ENCODE measurements at regions not wholly inside any gene's neighbourhood (a gene's known extent, or its start where the extent isn't known, plus 50 kb on each side); places are given as distances from the start of the nearest gene placed in this dataset.

DNA sequence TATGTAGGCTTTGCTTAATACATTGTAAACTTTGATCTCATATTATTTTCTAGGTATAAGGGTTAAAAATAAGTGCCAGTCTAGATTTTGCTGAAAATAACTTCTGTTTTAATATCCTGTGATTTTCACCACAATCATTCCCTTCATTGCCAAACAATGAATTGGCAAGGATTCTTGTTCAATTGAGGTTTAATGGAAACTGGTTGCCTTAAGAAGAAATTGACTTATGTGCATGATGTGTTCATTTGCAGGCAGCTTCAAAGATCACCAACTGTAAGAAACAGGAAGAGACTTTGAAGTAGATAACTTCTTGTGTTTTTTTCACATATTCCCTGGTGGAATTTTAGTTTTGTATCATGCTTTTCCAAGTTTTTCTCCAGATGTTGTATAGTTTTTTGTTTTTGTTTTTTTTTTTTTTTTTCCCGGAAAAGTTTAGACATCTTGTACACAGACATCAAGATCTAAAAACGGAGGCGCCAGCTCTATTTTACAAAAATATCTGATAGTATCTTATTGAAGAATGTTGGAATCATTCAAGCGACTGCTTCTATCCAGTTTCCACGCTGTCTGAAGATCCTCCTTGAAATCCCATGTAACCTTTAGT is 108.3 kb downstream of the POSTN start:
- DNase-seq (ENCODE audit: low read depth, low spot score) = no peak
- H3K9me3 ChIP-seq (ENCODE audit: control insufficient read depth, insufficient read depth, low read length) = no peaks in the 10 kb centered on the region
- no peak overlapping the region for H3K4me3 ChIP-seq (ENCODE audit: low read length)
- WGBS (ENCODE audit: insufficient coverage, insufficient read length) = no CpG with 5 or more reads among the region's 5 CpGs
- no peaks in the 10 kb centered on the region for H3K36me3 ChIP-seq (ENCODE audit: control insufficient read depth, insufficient read depth, low read length)
- no peak overlapping the region for H3K27ac ChIP-seq (ENCODE audit: low read length)
- no peaks in the 10 kb centered on the region for H3K27me3 ChIP-seq (ENCODE audit: control insufficient read depth, insufficient read depth, low read length)
- H3K4me1 ChIP-seq (ENCODE audit: control insufficient read depth, insufficient read depth, low read length) = no peaks in the 10 kb centered on the region

DNA sequence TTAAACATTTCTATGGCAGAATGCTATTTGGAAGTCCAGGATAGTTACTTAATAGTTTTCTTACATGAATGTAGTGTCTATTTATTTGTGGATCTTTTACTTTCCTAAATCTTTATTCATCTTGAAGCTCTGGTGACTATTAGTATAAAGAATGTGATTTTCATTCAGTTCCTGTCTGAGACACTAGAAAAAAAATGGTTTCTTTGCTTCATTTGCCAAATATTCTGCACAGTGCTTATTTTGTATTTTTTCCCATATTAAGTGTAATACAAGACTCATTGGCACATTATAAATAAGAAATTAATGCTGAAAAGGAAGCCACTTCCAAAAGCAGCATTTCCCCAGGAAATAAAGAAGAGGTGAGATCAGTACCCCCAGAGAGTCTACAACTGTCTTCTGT is 109.8 kb downstream of the POSTN start:
- no peaks in the 10 kb centered on the region for H3K36me3 ChIP-seq (ENCODE audit: control insufficient read depth, insufficient read depth, low read length)
- H3K27ac ChIP-seq (ENCODE audit: low read length) = no peak overlapping the region
- no peak for DNase-seq (ENCODE audit: low read depth, low spot score)
- H3K27me3 ChIP-seq (ENCODE audit: control insufficient read depth, insufficient read depth, low read length) = no peaks in the 10 kb centered on the region
- no peaks in the 10 kb centered on the region for H3K4me1 ChIP-seq (ENCODE audit: control insufficient read depth, insufficient read depth, low read length)
- H3K4me3 ChIP-seq (ENCODE audit: low read length) = no peak overlapping the region
- no peaks in the 10 kb centered on the region for H3K9me3 ChIP-seq (ENCODE audit: control insufficient read depth, insufficient read depth, low read length)

DNA sequence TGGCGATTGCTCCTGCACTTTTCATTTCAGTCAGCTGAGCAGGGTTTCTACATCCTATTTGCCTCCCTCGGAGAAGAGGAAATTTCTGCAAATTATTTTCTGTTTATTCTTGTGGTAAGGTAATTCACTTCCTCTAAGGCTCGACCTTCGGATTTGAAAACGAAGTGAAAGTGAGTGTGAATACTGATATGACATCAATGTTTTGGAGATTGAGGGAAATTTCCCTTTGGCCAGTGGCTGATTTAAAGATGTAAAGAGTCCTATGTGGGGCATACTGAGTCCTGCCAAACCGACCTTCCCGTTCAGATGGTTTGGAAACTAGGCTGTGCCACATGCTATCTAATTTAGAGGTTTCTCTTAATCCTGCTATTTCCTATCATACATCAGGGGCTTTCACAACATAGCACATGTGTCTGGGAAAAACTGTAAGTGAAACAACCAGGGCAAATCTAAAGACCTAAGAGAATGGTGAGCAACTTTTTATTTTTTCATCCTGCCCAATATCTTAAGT is 112.3 kb downstream of the POSTN start:
- no CpG with 5 or more reads among the region's 7 CpGs for WGBS (ENCODE audit: insufficient coverage, insufficient read length)
- Histone ChIP-seq H3K4me3 (ENCODE audit: low read length) (no peak overlapping the region), H3K9me3 (ENCODE audit: control insufficient read depth, insufficient read depth, low read length) (no peaks in the 10 kb centered on the region), H3K27me3 (ENCODE audit: control insufficient read depth, insufficient read depth, low read length) (no peaks in the 10 kb centered on the region), H3K27ac (ENCODE audit: low read length) (no peak overlapping the region), H3K36me3 (ENCODE audit: control insufficient read depth, insufficient read depth, low read length) (no peaks in the 10 kb centered on the region), H3K4me1 (ENCODE audit: control insufficient read depth, insufficient read depth, low read length) (no peaks in the 10 kb centered on the region)
- no peak for DNase-seq (ENCODE audit: low read depth, low spot score)

DNA sequence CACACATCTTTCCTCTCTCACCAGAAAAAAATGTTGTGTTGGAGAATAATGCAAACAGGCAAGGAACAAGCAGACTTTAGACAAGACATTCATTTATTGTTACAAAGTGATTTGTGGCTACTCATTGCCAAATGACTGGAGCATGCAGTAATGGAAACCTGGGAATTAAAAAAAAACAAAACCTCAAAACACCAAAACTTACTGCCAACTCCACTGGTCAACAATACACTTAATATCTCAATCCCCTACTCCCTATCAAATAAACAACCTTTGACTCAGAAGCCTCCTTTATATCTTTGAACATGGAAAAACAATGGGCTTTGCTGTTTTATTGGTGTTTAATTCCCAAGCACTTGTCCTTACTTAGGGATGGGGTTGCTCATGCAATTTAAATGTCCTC is 112.8 kb downstream of the POSTN start:
- Histone ChIP-seq H3K36me3 (ENCODE audit: control insufficient read depth, insufficient read depth, low read length) (no peaks in the 10 kb centered on the region), H3K4me1 (ENCODE audit: control insufficient read depth, insufficient read depth, low read length) (no peaks in the 10 kb centered on the region)
- no peak for DNase-seq (ENCODE audit: low read depth, low spot score)

DNA sequence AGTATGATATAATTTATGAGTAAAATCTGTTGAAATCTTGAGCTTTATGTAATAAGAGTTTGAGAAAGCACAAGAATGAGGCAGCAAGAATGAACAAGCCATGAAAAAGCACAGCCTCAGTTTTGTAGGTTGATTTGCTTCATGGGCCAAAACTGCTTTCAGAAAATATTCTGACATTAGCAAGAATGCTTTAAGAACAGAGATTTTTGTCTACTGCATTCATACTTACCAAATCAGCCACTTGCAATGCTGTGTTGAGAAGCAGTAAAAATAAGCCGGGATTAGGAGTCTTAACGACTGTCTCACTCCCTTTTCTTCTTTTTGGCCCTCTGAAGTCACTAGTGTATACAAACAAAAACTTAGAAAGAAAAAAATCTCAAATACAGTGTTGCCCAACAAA is 114.5 kb downstream of the POSTN start:
- Histone ChIP-seq H3K36me3 (ENCODE audit: control insufficient read depth, insufficient read depth, low read length) (no peaks in the 10 kb centered on the region), H3K27ac (ENCODE audit: low read length) (no peak overlapping the region), H3K9me3 (ENCODE audit: control insufficient read depth, insufficient read depth, low read length) (no peaks in the 10 kb centered on the region), H3K27me3 (ENCODE audit: control insufficient read depth, insufficient read depth, low read length) (no peaks in the 10 kb centered on the region), H3K4me3 (ENCODE audit: low read length) (no peak overlapping the region), H3K4me1 (ENCODE audit: control insufficient read depth, insufficient read depth, low read length) (no peaks in the 10 kb centered on the region)
- WGBS (ENCODE audit: insufficient coverage, insufficient read length) = no CpG with 5 or more reads among the region's 2 CpGs
- no peak for DNase-seq (ENCODE audit: low read depth, low spot score)

More for the DNA sequence above, 112.8 kb downstream of the POSTN start:
- H3K27me3 ChIP-seq (ENCODE audit: control insufficient read depth, insufficient read depth, low read length) = no peaks in the 10 kb centered on the region
- no peaks in the 10 kb centered on the region for H3K9me3 ChIP-seq (ENCODE audit: control insufficient read depth, insufficient read depth, low read length)
- H3K27ac ChIP-seq (ENCODE audit: low read length) = no peak overlapping the region
- no peak overlapping the region for H3K4me3 ChIP-seq (ENCODE audit: low read length)

DNA sequence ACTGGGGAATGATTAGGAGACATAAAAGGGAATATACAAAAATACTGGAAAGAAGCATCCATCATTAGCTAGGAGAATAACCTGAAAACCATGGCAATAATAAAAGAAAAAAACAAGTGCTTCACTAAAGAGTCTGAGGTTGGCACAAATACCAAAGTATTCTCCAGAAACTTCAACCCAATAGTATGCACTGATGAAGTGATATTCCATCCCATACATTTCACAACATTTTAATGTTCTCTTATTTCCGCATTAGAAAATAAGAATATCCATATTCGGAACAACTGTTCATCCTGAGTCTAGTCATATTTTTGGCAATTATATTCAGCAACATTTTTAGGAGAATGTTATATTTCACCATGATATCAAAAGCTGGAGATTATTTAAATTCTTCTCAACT is 116.2 kb downstream of the POSTN start:
- WGBS (ENCODE audit: insufficient coverage, insufficient read length) = 100% methylated on average over 2 of the region's 2 CpGs
- no peaks in the 10 kb centered on the region for H3K9me3 ChIP-seq (ENCODE audit: control insufficient read depth, insufficient read depth, low read length)
- H3K4me1 ChIP-seq (ENCODE audit: control insufficient read depth, insufficient read depth, low read length) = no peaks in the 10 kb centered on the region
- H3K27ac ChIP-seq (ENCODE audit: low read length) = no peak overlapping the region
- H3K36me3 ChIP-seq (ENCODE audit: control insufficient read depth, insufficient read depth, low read length) = no peaks in the 10 kb centered on the region
- DNase-seq (ENCODE audit: low read depth, low spot score) = no peak
- no peaks in the 10 kb centered on the region for H3K27me3 ChIP-seq (ENCODE audit: control insufficient read depth, insufficient read depth, low read length)
- H3K4me3 ChIP-seq (ENCODE audit: low read length) = no peak overlapping the region

DNA sequence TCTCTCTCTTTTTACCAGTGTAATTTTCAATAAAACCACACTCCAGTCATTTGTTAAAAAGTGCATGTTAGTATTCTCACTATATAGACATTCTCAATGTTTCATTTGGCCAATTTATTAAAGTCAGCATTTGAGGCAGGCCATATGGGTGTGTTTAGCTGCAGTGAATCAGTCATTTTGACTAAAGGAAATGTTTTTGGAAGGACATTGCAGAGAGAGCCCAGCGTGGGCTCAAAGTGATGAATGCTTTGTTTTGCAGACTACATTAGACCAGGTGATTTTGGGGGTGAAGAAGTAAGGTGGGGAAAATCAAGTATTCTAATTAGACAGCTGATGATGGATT is 116.7 kb downstream of the POSTN start:
- no CpG with 5 or more reads among the region's 1 CpG for WGBS (ENCODE audit: insufficient coverage, insufficient read length)
- DNase-seq (ENCODE audit: low read depth, low spot score) = no peak
- Histone ChIP-seq H3K27me3 (ENCODE audit: control insufficient read depth, insufficient read depth, low read length) (no peaks in the 10 kb centered on the region; the same call in 1 of the 2 replicates), H3K4me1 (ENCODE audit: control insufficient read depth, insufficient read depth, low read length) (no peaks in the 10 kb centered on the region), H3K9me3 (ENCODE audit: control insufficient read depth, insufficient read depth, low read length) (no peaks in the 10 kb centered on the region), H3K4me3 (ENCODE audit: low read length) (no peak overlapping the region), H3K27ac (ENCODE audit: low read length) (no peak overlapping the region), H3K36me3 (ENCODE audit: control insufficient read depth, insufficient read depth, low read length) (no peaks in the 10 kb centered on the region)

DNA sequence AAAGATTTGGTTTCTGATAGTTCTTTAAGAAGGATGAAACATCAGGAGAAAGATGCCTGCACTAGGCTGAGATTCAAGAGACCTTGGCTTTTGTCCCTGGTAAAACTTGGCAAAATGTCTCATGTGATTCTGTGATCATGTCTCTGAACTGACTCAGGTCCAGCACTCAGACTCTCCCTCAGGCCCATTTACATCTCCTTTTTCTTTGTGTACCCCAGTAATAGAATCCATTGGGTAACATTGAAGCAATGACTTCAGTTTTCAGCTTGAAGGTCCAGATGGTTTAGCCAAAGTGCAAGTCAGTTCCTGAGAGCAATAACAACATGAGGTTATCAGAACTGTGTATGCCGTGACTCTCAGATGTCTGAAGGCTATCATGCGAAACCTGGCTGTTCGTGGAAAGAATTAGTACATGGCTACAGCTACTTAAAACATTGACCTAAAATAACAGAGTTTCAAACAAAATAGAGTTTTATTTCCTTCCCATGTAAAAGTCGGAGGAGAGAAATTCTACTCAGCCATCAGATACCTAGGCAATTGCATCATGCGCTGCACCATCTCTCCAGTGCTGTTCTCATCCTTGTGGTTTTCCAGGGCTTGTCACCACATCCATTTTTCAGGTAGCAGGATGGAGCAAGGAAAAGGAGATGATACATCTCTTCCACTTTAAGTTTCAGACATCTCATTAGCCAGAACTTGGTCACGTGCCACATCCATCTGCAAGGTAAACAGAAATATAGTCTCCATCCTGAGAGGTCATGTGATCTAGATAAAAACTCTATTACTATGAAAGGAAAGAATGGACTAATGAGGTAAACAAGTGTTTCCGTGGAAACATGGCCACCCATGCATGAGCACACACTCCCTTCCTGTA is 117.3 kb downstream of the POSTN start:
- no peak for DNase-seq (ENCODE audit: low read depth, low spot score)
- H3K4me3 ChIP-seq (ENCODE audit: low read length) = no peak overlapping the region
- H3K27me3 ChIP-seq (ENCODE audit: control insufficient read depth, insufficient read depth, low read length) = no peaks in the 10 kb centered on the region; the same call in 1 of the 2 replicates
- no peaks in the 10 kb centered on the region for H3K9me3 ChIP-seq (ENCODE audit: control insufficient read depth, insufficient read depth, low read length)
- no peak overlapping the region for H3K27ac ChIP-seq (ENCODE audit: low read length)
- H3K36me3 ChIP-seq (ENCODE audit: control insufficient read depth, insufficient read depth, low read length) = no peaks in the 10 kb centered on the region
- H3K4me1 ChIP-seq (ENCODE audit: control insufficient read depth, insufficient read depth, low read length) = no peaks in the 10 kb centered on the region
- WGBS (ENCODE audit: insufficient coverage, insufficient read length) = no CpG with 5 or more reads among the region's 7 CpGs

DNA sequence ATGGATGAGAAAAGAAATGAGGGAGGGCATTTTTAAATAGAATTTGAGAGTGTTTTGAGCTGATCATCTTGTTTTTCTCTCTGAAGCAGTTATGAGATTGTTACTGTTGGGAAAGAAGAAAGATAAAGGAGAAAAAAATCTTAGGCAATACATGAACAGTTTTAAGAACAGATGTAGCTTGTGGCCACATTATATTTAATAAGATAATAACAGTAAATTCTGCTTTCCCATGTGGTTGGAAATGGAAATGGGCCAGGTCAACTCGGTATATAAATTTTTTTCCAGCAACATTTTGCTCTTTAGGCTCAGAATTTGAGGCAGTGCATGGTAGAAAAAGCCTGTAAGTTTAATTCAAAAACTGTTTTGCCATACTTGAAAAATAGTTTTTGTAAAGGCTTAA is 118.7 kb downstream of the POSTN start:
- no CpG with 5 or more reads among the region's 1 CpG for WGBS (ENCODE audit: insufficient coverage, insufficient read length)
- Histone ChIP-seq H3K36me3 (ENCODE audit: control insufficient read depth, insufficient read depth, low read length) (no peaks in the 10 kb centered on the region), H3K4me3 (ENCODE audit: low read length) (no peak overlapping the region), H3K27ac (ENCODE audit: low read length) (no peak overlapping the region), H3K9me3 (ENCODE audit: control insufficient read depth, insufficient read depth, low read length) (no peaks in the 10 kb centered on the region), H3K27me3 (ENCODE audit: control insufficient read depth, insufficient read depth, low read length) (no peaks in the 10 kb centered on the region; the same call in 1 of the 2 replicates), H3K4me1 (ENCODE audit: control insufficient read depth, insufficient read depth, low read length) (no peaks in the 10 kb centered on the region)
- no peak for DNase-seq (ENCODE audit: low read depth, low spot score)

DNA sequence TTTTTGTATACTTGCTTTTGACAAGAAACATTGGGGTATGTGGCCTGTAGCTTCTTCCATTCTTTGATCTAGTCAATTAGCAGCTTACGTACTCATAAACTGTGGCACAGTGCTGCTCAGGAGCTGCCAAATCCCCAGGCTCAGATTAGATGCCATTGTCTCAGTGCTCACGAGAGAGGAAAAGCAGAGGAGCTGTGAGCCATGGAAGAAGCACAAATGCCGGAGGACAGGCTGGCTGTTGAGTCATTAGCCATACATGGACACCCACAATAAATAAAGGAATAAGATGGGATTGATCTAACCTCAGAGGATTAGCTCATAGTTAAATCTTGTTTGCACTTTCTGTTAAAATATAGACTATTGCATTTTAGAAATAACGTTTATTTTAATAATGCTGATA is 121.7 kb downstream of the POSTN start:
- no peaks in the 10 kb centered on the region; the same call in 1 of the 2 replicates for H3K4me1 ChIP-seq (ENCODE audit: control insufficient read depth, insufficient read depth, low read length)

More for the DNA sequence above, 121.7 kb downstream of the POSTN start:
- no CpG with 5 or more reads among the region's 4 CpGs for WGBS (ENCODE audit: insufficient coverage, insufficient read length)
- DNase-seq (ENCODE audit: low read depth, low spot score) = no peak
- no peaks in the 10 kb centered on the region; the same call in 1 of the 2 replicates for H3K27me3 ChIP-seq (ENCODE audit: control insufficient read depth, insufficient read depth, low read length)
- H3K36me3 ChIP-seq (ENCODE audit: control insufficient read depth, insufficient read depth, low read length) = no peaks in the 10 kb centered on the region
- H3K9me3 ChIP-seq (ENCODE audit: control insufficient read depth, insufficient read depth, low read length) = no peaks in the 10 kb centered on the region
- H3K4me3 ChIP-seq (ENCODE audit: low read length) = no peak overlapping the region
- no peak overlapping the region for H3K27ac ChIP-seq (ENCODE audit: low read length)

Data from iPS DF 6.9 (cell line).